ENCODE measurements at regions not wholly inside any gene's neighbourhood (a gene's known extent, or its start where the extent isn't known, plus 50 kb on each side); places are given as distances from the start of the nearest gene placed in this dataset.

DNA sequence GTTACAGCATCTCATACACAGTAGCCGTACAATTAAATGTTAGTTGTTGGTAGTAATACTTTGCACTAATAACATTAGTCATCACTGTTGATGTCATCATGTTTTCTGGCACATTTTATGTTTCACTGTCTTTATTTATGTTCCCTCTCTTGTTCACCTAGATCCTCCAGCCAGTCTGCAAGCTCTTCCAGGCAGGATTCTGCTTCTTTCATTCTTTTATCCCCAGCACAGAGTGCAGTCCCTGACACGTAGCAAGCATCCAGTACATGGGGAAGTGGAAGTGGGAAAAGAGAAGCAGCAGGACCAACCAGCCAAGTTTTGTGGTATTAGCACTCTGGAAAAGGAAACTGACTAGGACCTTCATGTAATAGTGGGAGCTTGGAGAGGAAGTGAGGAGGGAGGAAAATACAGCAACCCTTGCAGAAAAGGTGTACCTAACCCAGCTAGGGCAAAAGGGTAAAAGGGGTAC is 89.7 kb upstream of the SLC44A1 start:
- Histone ChIP-seq H3K36me3 (no peaks in the 10 kb centered on the region), H3K4me1 (peaks cover 0 to 17% (median 9%) of the 10 kb centered on the region in 4 donors), H3K27ac (peak overlapping the region in 2 of 4 donors; percentile 2 to 28), H3K9me3 (no peaks in the 10 kb centered on the region), H3K27me3 (no peaks in the 10 kb centered on the region), H3K4me3 (no peak overlapping the region)
- WGBS, 2 donors: 55 to 72% methylated on average over 2 of the region's 2 CpGs
- peak in 1 of 2 donors; percentile 31 for DNase-seq
- no peak for TF ChIP-seq POLR2A (IDR thresholded peaks at IDR 0.05)
- TF ChIP-seq POLR2AphosphoS5 (IDR thresholded peaks at IDR 0.05): no peak
- no peak for TF ChIP-seq EP300 (IDR thresholded peaks at IDR 0.05)
- TF ChIP-seq, protein P1, sequence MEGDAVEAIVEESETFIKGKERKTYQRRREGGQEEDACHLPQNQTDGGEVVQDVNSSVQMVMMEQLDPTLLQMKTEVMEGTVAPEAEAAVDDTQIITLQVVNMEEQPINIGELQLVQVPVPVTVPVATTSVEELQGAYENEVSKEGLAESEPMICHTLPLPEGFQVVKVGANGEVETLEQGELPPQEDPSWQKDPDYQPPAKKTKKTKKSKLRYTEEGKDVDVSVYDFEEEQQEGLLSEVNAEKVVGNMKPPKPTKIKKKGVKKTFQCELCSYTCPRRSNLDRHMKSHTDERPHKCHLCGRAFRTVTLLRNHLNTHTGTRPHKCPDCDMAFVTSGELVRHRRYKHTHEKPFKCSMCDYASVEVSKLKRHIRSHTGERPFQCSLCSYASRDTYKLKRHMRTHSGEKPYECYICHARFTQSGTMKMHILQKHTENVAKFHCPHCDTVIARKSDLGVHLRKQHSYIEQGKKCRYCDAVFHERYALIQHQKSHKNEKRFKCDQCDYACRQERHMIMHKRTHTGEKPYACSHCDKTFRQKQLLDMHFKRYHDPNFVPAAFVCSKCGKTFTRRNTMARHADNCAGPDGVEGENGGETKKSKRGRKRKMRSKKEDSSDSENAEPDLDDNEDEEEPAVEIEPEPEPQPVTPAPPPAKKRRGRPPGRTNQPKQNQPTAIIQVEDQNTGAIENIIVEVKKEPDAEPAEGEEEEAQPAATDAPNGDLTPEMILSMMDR (IDR thresholded peaks at IDR 0.05): no peak
- ATAC-seq (ENCODE audit: low FRiP score in 2 of 2): peak in 1 of 2 donors; percentile 74

DNA sequence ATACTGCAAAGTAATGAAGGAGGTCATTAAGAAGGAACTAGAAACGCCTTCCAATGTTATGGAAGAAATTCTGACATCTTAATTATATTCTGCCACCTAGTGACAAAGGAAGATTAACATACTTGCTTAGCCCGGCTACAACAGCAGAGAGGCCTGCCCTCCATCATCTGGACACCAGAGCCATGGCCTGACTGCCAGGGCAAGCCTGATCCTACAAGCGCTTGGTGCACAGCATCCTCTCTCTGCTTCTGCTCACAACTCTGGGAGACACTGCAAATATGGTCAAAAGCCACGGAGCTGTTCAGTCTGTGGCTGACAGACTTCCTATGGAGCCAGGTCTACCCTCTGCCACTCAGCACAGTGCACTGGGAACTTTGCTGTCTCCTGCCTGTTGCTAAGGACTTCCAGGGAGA is 87.3 kb upstream of the SLC44A1 start:
- Histone ChIP-seq H3K4me3 (no peak overlapping the region), H3K27ac (peak overlapping the region in 1 of 4 donors; percentile 8), H3K9me3 (no peaks in the 10 kb centered on the region), H3K4me1 (peaks cover 0 to 11% (median 5%) of the 10 kb centered on the region in 4 donors), H3K36me3 (no peaks in the 10 kb centered on the region), H3K27me3 (no peaks in the 10 kb centered on the region)
- ATAC-seq (ENCODE audit: low FRiP score in 2 of 2) (peak; percentile 87 to 89), DNase-seq (peak in 1 of 2 donors; percentile 62)
- TF ChIP-seq, protein P1 (IDR thresholded peaks at IDR 0.05): peak in 5 of 6 experiments; percentile 33 to 72 (median 62)
- TF ChIP-seq POLR2AphosphoS5 (IDR thresholded peaks at IDR 0.05): peak in 1 of 2 donors; percentile 51
- TF ChIP-seq POLR2A (IDR thresholded peaks at IDR 0.05): no peak
- 14 to 23% methylated on average over 3 to 4 of the region's 4 CpGs for WGBS, 2 donors

DNA sequence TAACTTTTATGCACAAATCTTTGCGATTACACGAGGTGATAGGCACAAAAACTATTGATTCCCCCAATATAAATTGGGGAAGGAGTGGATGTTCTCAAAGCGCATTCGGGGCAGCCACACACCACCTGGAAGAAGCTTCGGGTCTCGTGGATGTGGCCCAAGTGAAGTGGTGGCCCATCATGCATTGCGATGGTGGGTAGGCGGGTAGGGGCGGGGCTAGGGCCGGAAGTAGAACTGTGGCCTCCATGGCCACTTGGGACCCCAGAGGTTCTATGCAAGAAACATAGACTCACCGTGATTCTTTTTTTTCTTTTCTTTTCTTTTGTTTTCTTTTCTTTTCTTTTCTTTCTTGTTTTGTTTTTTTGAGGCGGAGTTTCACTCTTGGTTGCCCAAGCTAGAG is 86.4 kb upstream of the SLC44A1 start:
- DNase-seq: peak in 1 of 2 donors; percentile 27
- no peaks in the 10 kb centered on the region for H3K27me3 ChIP-seq
- H3K27ac ChIP-seq: no peak overlapping the region
- H3K4me1 ChIP-seq: peaks cover 0 to 11% (median 5%) of the 10 kb centered on the region in 4 donors
- ATAC-seq (ENCODE audit: low FRiP score in 2 of 2): no peak
- TF ChIP-seq EP300 (IDR thresholded peaks at IDR 0.05): no peak
- TF ChIP-seq, protein P1 (IDR thresholded peaks at IDR 0.05): no peak
- TF ChIP-seq POLR2AphosphoS5 (IDR thresholded peaks at IDR 0.05): no peak
- no peak for TF ChIP-seq POLR2A (IDR thresholded peaks at IDR 0.05)
- H3K4me3 ChIP-seq: no peak overlapping the region
- no peaks in the 10 kb centered on the region for H3K36me3 ChIP-seq
- 93 to 95% methylated on average over 12 of the region's 12 CpGs for WGBS, 2 donors
- H3K9me3 ChIP-seq: no peaks in the 10 kb centered on the region

DNA sequence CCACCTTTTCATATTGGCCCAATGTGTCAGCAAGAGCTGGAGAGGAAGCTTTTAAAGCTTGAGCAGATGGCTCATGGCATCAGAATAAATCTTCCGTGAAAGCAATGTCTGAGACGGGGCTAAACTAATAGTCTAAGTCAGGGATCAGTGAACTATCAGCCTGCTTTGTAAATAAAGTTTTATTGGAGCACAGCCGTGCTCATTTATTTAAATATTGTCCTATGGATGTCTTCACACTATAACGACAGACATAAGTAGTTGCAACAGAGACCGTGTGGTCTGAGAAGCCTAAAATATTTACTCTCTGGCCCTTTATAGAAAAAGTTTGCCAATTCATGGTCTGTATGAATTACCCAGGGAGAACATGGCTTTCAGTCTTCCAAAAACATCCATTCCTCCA is 85.6 kb upstream of the SLC44A1 start:
- Histone ChIP-seq H3K27ac (no peak overlapping the region), H3K9me3 (no peaks in the 10 kb centered on the region), H3K27me3 (no peaks in the 10 kb centered on the region), H3K36me3 (no peaks in the 10 kb centered on the region), H3K4me3 (no peak overlapping the region), H3K4me1 (peaks cover 0 to 11% (median 5%) of the 10 kb centered on the region in 4 donors)
- ATAC-seq (ENCODE audit: low FRiP score in 2 of 2): no peak
- DNase-seq: no peak
- TF ChIP-seq POLR2A (IDR thresholded peaks at IDR 0.05) (no peak), POLR2AphosphoS5 (IDR thresholded peaks at IDR 0.05) (no peak)
- WGBS, 2 donors: 79 to 80% methylated on average over 5 of the region's 5 CpGs

DNA sequence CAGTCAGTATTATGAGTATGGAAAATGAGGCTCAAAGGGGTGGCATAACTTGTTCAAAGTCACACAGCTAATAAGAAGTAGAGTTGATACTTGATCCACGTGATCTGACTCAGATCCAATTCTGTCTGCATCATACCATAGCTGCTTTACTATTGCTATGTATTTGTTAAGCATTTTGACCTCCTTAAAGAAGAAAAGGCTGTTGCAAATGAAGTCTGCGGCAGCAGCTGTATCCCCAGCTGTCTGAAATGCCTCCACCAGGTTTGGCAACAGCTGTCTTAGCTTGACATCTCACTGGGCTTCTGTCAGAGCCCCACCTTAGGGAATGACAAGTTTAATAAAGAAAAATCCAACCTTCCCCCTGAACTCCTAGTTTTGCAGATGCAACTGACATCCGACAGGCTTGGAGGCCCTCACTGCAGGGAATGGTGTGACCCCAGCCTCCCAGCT is 75.6 kb upstream of the SLC44A1 start:
- ATAC-seq (ENCODE audit: low FRiP score in 2 of 2) (no peak), DNase-seq (no peak)
- H3K4me1 ChIP-seq: no peaks in the 10 kb centered on the region
- no peaks in the 10 kb centered on the region for H3K27me3 ChIP-seq
- TF ChIP-seq EP300 (IDR thresholded peaks at IDR 0.05) (no peak), POLR2AphosphoS5 (IDR thresholded peaks at IDR 0.05) (peak in 1 of 2 donors; percentile 48)
- H3K36me3 ChIP-seq: no peaks in the 10 kb centered on the region
- 73 to 88% methylated on average over 3 of the region's 3 CpGs for WGBS, 2 donors
- no peaks in the 10 kb centered on the region for H3K9me3 ChIP-seq
- H3K27ac ChIP-seq: no peak overlapping the region
- no peak overlapping the region for H3K4me3 ChIP-seq

DNA sequence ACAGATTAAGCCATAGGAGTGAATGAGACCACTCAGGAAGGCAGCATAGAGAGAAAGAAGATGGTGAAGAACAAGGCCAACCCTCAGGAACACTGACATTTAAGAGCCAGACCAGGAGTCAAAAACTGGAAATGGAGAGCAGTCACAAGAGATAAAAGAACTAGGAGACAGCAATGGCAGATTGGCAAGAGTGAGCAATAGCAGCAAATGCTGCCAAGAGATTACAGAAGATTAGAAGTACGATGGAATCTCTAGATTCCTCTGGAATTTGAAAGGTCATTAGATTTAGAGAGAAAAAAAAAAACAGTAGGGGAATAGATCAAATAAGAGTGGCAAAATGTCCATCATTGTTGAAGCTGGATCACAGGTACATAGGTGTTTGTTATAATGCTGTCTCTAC is 73.4 kb upstream of the SLC44A1 start:
- WGBS, 2 donors: 27 to 38% methylated on average over 1 of the region's 1 CpG
- H3K4me3 ChIP-seq: no peak overlapping the region
- DNase-seq (no peak), ATAC-seq (ENCODE audit: low FRiP score in 2 of 2) (no peak)
- TF ChIP-seq POLR2AphosphoS5 (IDR thresholded peaks at IDR 0.05) (no peak), POLR2A (IDR thresholded peaks at IDR 0.05) (no peak), EP300 (IDR thresholded peaks at IDR 0.05) (no peak)
- TF ChIP-seq, protein P1 (IDR thresholded peaks at IDR 0.05): no peak
- no peaks in the 10 kb centered on the region for H3K9me3 ChIP-seq
- no peaks in the 10 kb centered on the region for H3K36me3 ChIP-seq
- H3K27me3 ChIP-seq: no peaks in the 10 kb centered on the region
- no peak overlapping the region for H3K27ac ChIP-seq
- H3K4me1 ChIP-seq: no peaks in the 10 kb centered on the region

All from upper lobe of left lung (tissue), 6 donors.